Neural crest cell (in vitro differentiated cells): ENCODE measurements at regions not wholly inside any gene's neighbourhood (a gene's known extent, or its start where the extent isn't known, plus 50 kb on each side); places are given as distances from the start of the nearest gene placed in this dataset.

Experiments used
- DNase-seq: peaks from one replicate; pipeline ENCODE4 v3.0.0; 2021; ENCODE audit warnings: low read depth, mixed read lengths, low spot score
- H3K27ac Mint-ChIP-seq: one replicate; pipeline ENCODE4 v1.8.0; 2021; ENCODE audit warnings: mild to moderate bottlenecking, mixed read lengths; ENCODE audit not compliant: unreplicated experiment
- H3K27me3 Mint-ChIP-seq: 2 replicates; pipeline ENCODE4 v1.8.0; 2021; ENCODE audit warnings: low read depth, mild to moderate bottlenecking, mixed read lengths
- H3K36me3 Mint-ChIP-seq: 2 replicates; pipeline ENCODE4 v1.8.0; 2021; ENCODE audit warnings: low read depth, mild to moderate bottlenecking, mixed read lengths
- H3K4me1 Mint-ChIP-seq: 2 replicates; pipeline ENCODE4 v1.8.0; 2021; ENCODE audit warnings: mixed read lengths
- H3K4me3 Mint-ChIP-seq: one replicate; pipeline ENCODE4 v1.8.0; 2021; ENCODE audit warnings: mild to moderate bottlenecking, mixed read lengths
- H3K9me3 Mint-ChIP-seq: 2 replicates; pipeline ENCODE4 v1.8.0; 2021; ENCODE audit warnings: mixed read lengths
- TF ChIP-seq, protein P1 (sequence below): fragments of 200-600 bp; sonication (generic); conservative IDR thresholded peaks from 2 replicates; pipeline ENCODE4 v1.5.0; 2021; ENCODE audit warnings: antibody characterized with exemption, mild to moderate bottlenecking

DNA sequence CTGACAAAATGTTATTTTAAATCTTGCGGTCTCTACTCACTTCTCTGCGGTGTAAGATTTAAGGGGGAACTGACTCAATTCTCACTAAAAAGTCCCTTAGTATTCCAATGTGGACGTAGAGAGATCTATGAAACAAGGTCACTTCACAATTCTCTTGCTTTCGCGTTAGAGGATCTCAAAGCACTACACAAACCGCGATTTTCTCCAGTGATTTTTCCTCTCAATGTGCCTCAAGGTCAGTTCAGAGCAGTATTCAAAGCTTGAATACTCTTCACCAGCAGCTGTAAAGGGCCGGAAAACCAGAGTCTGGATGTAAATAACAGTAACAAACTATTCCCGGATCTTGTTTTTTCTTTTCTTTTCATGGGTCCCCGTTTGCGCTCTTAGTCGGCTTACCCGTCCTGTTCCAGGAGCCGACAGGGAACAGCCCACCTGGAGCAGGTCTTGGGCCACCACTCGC lies 128.2 kb downstream of the TMEM161B start:
- H3K27ac Mint-ChIP-seq: no peak overlapping the region
- TF ChIP-seq, protein P1, sequence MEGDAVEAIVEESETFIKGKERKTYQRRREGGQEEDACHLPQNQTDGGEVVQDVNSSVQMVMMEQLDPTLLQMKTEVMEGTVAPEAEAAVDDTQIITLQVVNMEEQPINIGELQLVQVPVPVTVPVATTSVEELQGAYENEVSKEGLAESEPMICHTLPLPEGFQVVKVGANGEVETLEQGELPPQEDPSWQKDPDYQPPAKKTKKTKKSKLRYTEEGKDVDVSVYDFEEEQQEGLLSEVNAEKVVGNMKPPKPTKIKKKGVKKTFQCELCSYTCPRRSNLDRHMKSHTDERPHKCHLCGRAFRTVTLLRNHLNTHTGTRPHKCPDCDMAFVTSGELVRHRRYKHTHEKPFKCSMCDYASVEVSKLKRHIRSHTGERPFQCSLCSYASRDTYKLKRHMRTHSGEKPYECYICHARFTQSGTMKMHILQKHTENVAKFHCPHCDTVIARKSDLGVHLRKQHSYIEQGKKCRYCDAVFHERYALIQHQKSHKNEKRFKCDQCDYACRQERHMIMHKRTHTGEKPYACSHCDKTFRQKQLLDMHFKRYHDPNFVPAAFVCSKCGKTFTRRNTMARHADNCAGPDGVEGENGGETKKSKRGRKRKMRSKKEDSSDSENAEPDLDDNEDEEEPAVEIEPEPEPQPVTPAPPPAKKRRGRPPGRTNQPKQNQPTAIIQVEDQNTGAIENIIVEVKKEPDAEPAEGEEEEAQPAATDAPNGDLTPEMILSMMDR: no peak

DNA sequence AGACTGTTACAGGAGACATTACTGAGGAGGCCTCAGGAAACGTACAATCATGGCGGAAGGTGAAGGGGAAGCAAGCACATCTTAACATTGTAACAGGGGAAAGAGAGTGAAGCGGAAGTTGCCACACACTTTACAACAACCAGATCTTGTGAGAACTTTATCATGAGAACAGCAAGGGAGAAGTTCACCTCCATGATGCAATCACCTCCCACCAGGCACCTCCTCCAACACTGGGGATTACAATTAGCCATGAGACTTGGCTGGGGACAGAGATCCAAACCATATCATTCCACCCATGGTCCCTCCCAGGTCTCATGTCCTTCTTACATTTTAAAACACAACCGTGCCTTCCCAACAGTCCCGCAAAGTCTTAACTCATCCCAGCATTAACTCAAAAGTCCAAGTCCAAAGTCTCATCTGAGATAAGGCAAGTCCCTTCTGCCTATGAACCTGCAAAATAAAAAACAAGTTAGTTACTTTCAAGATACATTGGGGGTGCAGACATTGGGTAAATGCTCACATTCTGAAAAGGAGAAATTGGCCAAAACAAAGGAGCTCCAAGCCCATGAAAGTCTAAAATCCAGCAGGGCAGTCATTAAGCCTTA lies 138.3 kb downstream of the TMEM161B start:
- Mint-ChIP-seq H3K27me3 (peaks cover 4% of the 10 kb centered on the region), H3K9me3 (peaks cover 4% of the 10 kb centered on the region), H3K4me1 (no peaks in the 10 kb centered on the region), H3K4me3 (no peak overlapping the region), H3K27ac (no peak overlapping the region), H3K36me3 (no peaks in the 10 kb centered on the region)
- no peak for DNase-seq
- TF ChIP-seq, protein P1: no peak

More for the DNA sequence above, 128.2 kb downstream of the TMEM161B start:
- H3K27me3 Mint-ChIP-seq: peaks cover 11% of the 10 kb centered on the region
- H3K36me3 Mint-ChIP-seq: no peaks in the 10 kb centered on the region
- H3K4me1 Mint-ChIP-seq: peaks cover 13% of the 10 kb centered on the region
- no peak overlapping the region for H3K4me3 Mint-ChIP-seq
- peak; percentile 28 for DNase-seq
- H3K9me3 Mint-ChIP-seq: no peaks in the 10 kb centered on the region

- Mint-ChIP-seq H3K27ac (no peak overlapping the region), H3K27me3 (peaks cover 4% of the 10 kb centered on the region), H3K4me1 (no peaks in the 10 kb centered on the region), H3K9me3 (peaks cover 9% of the 10 kb centered on the region), H3K4me3 (no peak overlapping the region), H3K36me3 (peaks cover 6% of the 10 kb centered on the region)
- TF ChIP-seq, protein P1: no peak
- DNase-seq: no peak
Measured at GRCh38 chr5:88128813-88129212, 139.8 kb downstream of the TMEM161B start.

- Mint-ChIP-seq H3K36me3 (peaks cover 7% of the 10 kb centered on the region), H3K9me3 (peaks cover 18% of the 10 kb centered on the region), H3K27ac (no peak overlapping the region), H3K27me3 (no peaks in the 10 kb centered on the region), H3K4me3 (no peak overlapping the region), H3K4me1 (no peaks in the 10 kb centered on the region)
- DNase-seq: no peak
- TF ChIP-seq, protein P1: no peak
Measured at GRCh38 chr5:88119535-88120125, 149.0 kb downstream of the TMEM161B start.

- no peak for DNase-seq
- Mint-ChIP-seq H3K27ac (no peak overlapping the region), H3K9me3 (peaks cover 16% of the 10 kb centered on the region), H3K4me3 (no peak overlapping the region), H3K36me3 (peaks cover 4% of the 10 kb centered on the region), H3K27me3 (no peaks in the 10 kb centered on the region), H3K4me1 (no peaks in the 10 kb centered on the region)
- TF ChIP-seq, protein P1: no peak
Measured at GRCh38 chr5:88118179-88118578, 150.5 kb downstream of the TMEM161B start.
